HFF-Myc (cell line): ENCODE measurements at regions not wholly inside any gene's neighbourhood (a gene's known extent, or its start where the extent isn't known, plus 50 kb on each side); places are given as distances from the start of the nearest gene placed in this dataset.

Source experiments
- DNase-seq: peaks from one replicate; pipeline ENCODE4 v3.0.0-alpha.2; 2011; ENCODE audit warnings: low read depth; ENCODE audit errors: extremely low read depth
- H3K4me3 ChIP-seq: replicated peaks from 2 replicates; pipeline ENCODE4 v1.5.1; 2011; ENCODE audit warnings: low read depth, mild to moderate bottlenecking, control low read depth, low read length
- CTCF ChIP-seq: IDR thresholded peaks from 2 replicates; pipeline ENCODE4 v1.5.1; 2012; ENCODE audit warnings: mild to moderate bottlenecking, low read depth, low read length, control low read depth; ENCODE audit errors: missing control alignments

GRCh38 chr2:164439885-164440284 lies 181.4 kb downstream of the GRB14 start:
- no peak for DNase-seq
- TF ChIP-seq CTCF, result no peak
- H3K4me3 ChIP-seq, result no peak overlapping the region

- no peak overlapping the region for H3K4me3 ChIP-seq
- no peak for TF ChIP-seq CTCF
- DNase-seq, result no peak
These were observed 182.0 kb downstream of the GRB14 start for GRCh38 chr2:164439235-164439634.

GRCh38 chr2:164438490-164439205 lies 182.6 kb downstream of the GRB14 start:
- no peak for TF ChIP-seq CTCF
- no peak overlapping the region for H3K4me3 ChIP-seq
- DNase-seq, result no peak

- no peak for DNase-seq
- TF ChIP-seq CTCF, result no peak
- H3K4me3 ChIP-seq, result no peak overlapping the region
These were observed 185.2 kb downstream of the GRB14 start for GRCh38 chr2:164436131-164436530.

GRCh38 chr2:164430166-164430783 lies 191.0 kb downstream of the GRB14 start:
- DNase-seq, result peak; percentile 10
- no peak overlapping the region for H3K4me3 ChIP-seq
- TF ChIP-seq CTCF, result peak; percentile 61

- no peak for DNase-seq
- H3K4me3 ChIP-seq, result no peak overlapping the region
- TF ChIP-seq CTCF, result no peak
These were observed 191.9 kb downstream of the GRB14 start for GRCh38 chr2:164429354-164429753.

- no peak overlapping the region for H3K4me3 ChIP-seq
- no peak for DNase-seq
- no peak for TF ChIP-seq CTCF
These were observed 194.2 kb downstream of the GRB14 start for GRCh38 chr2:164427111-164427510.
